ENCODE measurements at regions not wholly inside any gene's neighbourhood (a gene's known extent, or its start where the extent isn't known, plus 50 kb on each side); places are given as distances from the start of the nearest gene placed in this dataset.

- no peak for TF ChIP-seq MLX (CRISPR knock-in tag; IDR thresholded peaks at IDR 0.05)
- no peak for TF ChIP-seq NFE2L1 (CRISPR knock-in tag; IDR thresholded peaks at IDR 0.05)
- TF ChIP-seq ZNF219 (CRISPR knock-in tag; IDR thresholded peaks at IDR 0.05; ENCODE audit: borderline replicate concordance), result no peak
- no peak for TF ChIP-seq CDX4 (CRISPR knock-in tag; IDR thresholded peaks at IDR 0.05; ENCODE audit: borderline replicate concordance)
These were observed 207.3 kb downstream of the AEBP2 start (continued) for GRCh38 chr12:19646599-19646998.

GRCh38 chr12:19647806-19648556 lies 208.7 kb downstream of the AEBP2 start:
- ChIA-PET CTCF (no interaction called here), POLR2A (no interaction called here)
- no peak overlapping the region for H3K4me3 Mint-ChIP-seq

More at GRCh38 chr12:19647806-19648556, 208.7 kb downstream of the AEBP2 start:
- H3K36me3 Mint-ChIP-seq, result peaks cover 19% of the 10 kb centered on the region
- DNase-seq (ENCODE audit: low spot score) (no peak), ATAC-seq (no peak)
- no peaks in the 10 kb centered on the region for H3K27me3 Mint-ChIP-seq (ENCODE audit: low read depth)
- peaks cover 36% of the 10 kb centered on the region for H3K9me3 Mint-ChIP-seq
- TF ChIP-seq ZNF317 (CRISPR knock-in tag; IDR thresholded peaks at IDR 0.05; ENCODE audit: borderline replicate concordance, low read depth), result no peak
- no peak for TF ChIP-seq FOXP1 (CRISPR knock-in tag; IDR thresholded peaks at IDR 0.05; ENCODE audit: borderline replicate concordance)
- no peak for TF ChIP-seq CREM (CRISPR knock-in tag; IDR thresholded peaks at IDR 0.05)
- TF ChIP-seq ZNF219 (CRISPR knock-in tag; IDR thresholded peaks at IDR 0.05; ENCODE audit: borderline replicate concordance), result no peak
- no peak for TF ChIP-seq MLX (CRISPR knock-in tag; IDR thresholded peaks at IDR 0.05)
- TF ChIP-seq USF2 (CRISPR knock-in tag; IDR thresholded peaks at IDR 0.05), result no peak
- TF ChIP-seq SMAD4 (CRISPR knock-in tag; IDR thresholded peaks at IDR 0.05), result no peak
- no peak for TF ChIP-seq MYBL2 (CRISPR knock-in tag; IDR thresholded peaks at IDR 0.05)
- no peak for TF ChIP-seq PRRX2 (CRISPR knock-in tag; IDR thresholded peaks at IDR 0.05)
- no peak for TF ChIP-seq NFATC4 (CRISPR knock-in tag; IDR thresholded peaks at IDR 0.05)
- TF ChIP-seq FOXP4 (CRISPR knock-in tag; IDR thresholded peaks at IDR 0.05), result no peak
- no peak for TF ChIP-seq ERG (CRISPR knock-in tag; IDR thresholded peaks at IDR 0.05)
- TF ChIP-seq AR (CRISPR knock-in tag; IDR thresholded peaks at IDR 0.05), result no peak
- no peak for TF ChIP-seq CBFB (CRISPR knock-in tag; IDR thresholded peaks at IDR 0.05; ENCODE audit: low read depth)
- TF ChIP-seq E2F5 (CRISPR knock-in tag; IDR thresholded peaks at IDR 0.05), result no peak
- TF ChIP-seq JAZF1 (CRISPR knock-in tag; IDR thresholded peaks at IDR 0.05), result no peak
- H3K4me1 Mint-ChIP-seq, result peaks cover 13% of the 10 kb centered on the region
- H3K27ac Mint-ChIP-seq, result no peak overlapping the region
